ENCODE measurements at regions not wholly inside any gene's neighbourhood (a gene's known extent, or its start where the extent isn't known, plus 50 kb on each side); places are given as distances from the start of the nearest gene placed in this dataset.

DNA sequence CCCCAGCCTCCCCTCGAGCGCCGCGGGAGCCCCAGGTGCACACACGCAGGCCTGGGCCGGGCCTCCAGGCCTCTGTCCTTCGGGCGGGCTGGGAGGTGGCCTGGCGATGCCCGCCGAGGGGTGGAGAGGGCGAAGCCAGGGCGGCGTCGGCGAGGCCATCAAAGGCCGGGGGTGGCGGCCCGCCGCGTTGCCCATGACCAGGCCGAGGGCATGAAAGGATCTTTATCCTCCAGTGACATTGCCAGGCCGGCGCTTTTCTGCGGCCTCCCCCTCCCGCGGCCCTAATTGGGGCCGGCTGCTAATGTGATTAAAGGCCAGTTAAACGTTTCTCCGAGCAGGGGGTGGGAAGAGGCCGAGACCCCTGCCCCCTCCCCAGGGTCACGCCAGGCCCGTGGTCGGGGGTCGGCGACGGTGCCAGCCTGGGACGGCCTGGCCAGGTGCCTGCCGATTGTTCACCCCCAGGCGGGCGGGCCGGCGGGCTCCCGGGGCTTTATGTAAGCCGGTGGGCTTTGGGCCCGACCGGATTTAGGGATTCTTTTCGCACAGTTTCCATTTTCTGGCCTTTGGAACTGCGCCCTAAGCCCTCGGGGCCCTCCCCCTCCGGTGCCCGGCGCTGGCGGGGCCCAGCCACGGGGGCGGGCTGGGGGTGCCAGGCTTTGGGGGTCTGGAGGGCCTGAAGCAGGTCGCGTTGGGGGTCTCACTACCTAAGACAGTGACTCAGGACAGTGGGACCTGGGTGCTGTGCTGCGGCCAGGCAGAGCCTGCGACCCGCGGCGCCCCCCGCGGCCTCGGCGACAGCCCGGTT lies 103.2 kb upstream of the DIO3 start:
- Histone ChIP-seq H3K27ac (no peak overlapping the region), H3K27me3 (replicated peaks) (peaks cover 45% of the 10 kb centered on the region), H3K4me3 (ENCODE audit: low read depth, low read length) (no peak overlapping the region), H3K36me3 (replicated peaks) (no peaks in the 10 kb centered on the region)
- in situ Hi-C loops (cut with HindIII; ENCODE audit: low pct_ligation_motif_present, low sequenced_read_pairs) = no loop called here
- TF ChIP-seq, protein P1, sequence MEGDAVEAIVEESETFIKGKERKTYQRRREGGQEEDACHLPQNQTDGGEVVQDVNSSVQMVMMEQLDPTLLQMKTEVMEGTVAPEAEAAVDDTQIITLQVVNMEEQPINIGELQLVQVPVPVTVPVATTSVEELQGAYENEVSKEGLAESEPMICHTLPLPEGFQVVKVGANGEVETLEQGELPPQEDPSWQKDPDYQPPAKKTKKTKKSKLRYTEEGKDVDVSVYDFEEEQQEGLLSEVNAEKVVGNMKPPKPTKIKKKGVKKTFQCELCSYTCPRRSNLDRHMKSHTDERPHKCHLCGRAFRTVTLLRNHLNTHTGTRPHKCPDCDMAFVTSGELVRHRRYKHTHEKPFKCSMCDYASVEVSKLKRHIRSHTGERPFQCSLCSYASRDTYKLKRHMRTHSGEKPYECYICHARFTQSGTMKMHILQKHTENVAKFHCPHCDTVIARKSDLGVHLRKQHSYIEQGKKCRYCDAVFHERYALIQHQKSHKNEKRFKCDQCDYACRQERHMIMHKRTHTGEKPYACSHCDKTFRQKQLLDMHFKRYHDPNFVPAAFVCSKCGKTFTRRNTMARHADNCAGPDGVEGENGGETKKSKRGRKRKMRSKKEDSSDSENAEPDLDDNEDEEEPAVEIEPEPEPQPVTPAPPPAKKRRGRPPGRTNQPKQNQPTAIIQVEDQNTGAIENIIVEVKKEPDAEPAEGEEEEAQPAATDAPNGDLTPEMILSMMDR (IDR thresholded peaks at IDR 0.05; ENCODE audit: low read depth, low read length, missing control alignments) = no peak
- no peak for DNase-seq

DNA sequence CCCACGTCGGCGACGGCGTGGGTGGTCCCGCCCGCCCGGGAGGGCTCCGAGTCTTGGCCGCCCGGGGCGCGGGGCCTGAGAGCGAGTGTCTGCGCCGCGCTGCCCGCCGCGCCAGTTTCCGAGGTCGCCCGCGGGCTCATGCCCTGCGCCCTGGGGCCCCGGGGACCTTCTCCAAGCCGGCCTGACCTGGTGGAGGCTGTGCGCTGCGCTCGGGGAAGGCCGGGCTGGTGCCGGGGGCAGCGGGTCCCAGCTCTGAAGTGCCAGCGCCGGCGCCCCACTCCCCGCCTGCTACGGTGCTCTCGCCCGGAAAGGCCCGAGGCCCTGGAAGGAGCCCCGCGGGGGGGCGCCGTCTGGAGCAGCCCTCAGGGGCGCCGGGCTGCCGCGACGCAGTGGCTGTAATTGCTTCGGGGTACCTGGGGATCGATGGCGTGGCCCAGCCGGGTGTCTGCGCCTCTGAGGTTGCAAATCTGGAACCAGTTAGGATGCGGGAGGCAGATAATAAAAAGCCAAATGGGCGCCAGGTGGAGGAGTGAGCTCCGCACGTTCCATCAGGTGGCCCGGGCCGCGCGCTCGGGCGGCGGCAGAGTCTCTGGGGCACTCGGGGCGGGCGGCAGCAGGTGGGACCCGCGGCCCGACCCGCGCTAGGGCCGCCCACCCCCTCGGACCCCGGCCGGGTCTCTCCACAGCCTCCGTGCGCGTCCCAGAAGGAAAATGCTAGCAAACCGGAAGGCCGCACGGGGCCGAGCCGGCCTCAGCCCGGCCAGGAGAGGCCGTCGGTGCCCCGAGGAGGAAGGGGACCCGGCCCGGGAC lies 102.3 kb upstream of the DIO3 start:
- peaks cover 45% of the 10 kb centered on the region for H3K27me3 ChIP-seq (replicated peaks)
- in situ Hi-C loops (cut with HindIII; ENCODE audit: low pct_ligation_motif_present, low sequenced_read_pairs) = no loop called here
- no peak overlapping the region for H3K27ac ChIP-seq
- H3K36me3 ChIP-seq (replicated peaks) = no peaks in the 10 kb centered on the region
- no peak for DNase-seq
- TF ChIP-seq, protein P1 (IDR thresholded peaks at IDR 0.05; ENCODE audit: low read depth, low read length, missing control alignments) = no peak
- no peak overlapping the region for H3K4me3 ChIP-seq (ENCODE audit: low read depth, low read length)

DNA sequence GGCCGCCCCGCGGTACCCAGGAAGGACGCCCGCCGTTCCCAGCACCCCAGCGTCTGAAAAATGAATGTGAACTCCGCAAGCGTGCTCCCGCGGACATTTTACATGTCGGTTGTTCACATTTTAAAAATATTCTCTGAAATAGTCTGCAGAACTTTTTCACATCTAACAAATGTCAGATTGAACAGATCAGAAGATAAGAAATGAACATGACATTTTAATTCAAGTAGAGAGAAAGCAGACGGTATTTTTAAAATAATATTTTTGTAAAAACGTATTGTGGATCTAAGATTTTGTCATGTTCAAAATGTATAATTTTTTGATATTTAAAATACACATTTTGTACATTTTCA lies 101.8 kb upstream of the DIO3 start:
- TF ChIP-seq, protein P1 (IDR thresholded peaks at IDR 0.05; ENCODE audit: low read depth, low read length, missing control alignments) = no peak
- in situ Hi-C loops (cut with HindIII; ENCODE audit: low pct_ligation_motif_present, low sequenced_read_pairs) = no loop called here
- no peak for DNase-seq
- peaks cover 45% of the 10 kb centered on the region for H3K27me3 ChIP-seq (replicated peaks)
- no peak overlapping the region for H3K4me3 ChIP-seq (ENCODE audit: low read depth, low read length)
- H3K27ac ChIP-seq = no peak overlapping the region
- H3K36me3 ChIP-seq (replicated peaks) = no peaks in the 10 kb centered on the region

DNA sequence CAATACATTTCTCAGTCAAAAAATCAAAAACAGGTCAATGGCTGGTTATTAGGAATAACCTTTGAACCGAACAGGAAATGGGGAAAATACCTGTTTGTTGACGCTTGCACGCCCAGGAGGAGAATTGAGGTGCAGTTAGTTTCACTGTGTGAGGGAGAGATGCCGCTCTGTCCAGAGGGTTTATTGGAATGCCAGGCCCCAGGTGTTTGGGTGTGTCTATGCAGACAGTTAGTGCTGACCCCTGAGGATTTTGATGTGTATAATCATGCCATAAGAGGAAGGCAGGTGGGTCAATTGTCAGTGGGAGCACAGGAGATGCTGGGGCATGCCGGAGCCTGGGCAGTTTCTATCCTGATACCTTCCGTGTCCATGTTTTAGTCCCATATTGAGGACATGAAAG lies 100.8 kb upstream of the DIO3 start:
- Histone ChIP-seq H3K27ac (no peak overlapping the region), H3K36me3 (replicated peaks) (no peaks in the 10 kb centered on the region), H3K27me3 (replicated peaks) (peaks cover 39% of the 10 kb centered on the region), H3K4me3 (ENCODE audit: low read depth, low read length) (no peak overlapping the region)
- in situ Hi-C loops (cut with HindIII; ENCODE audit: low pct_ligation_motif_present, low sequenced_read_pairs) = no loop called here
- TF ChIP-seq, protein P1 (IDR thresholded peaks at IDR 0.05; ENCODE audit: low read depth, low read length, missing control alignments) = no peak
- DNase-seq = no peak

DNA sequence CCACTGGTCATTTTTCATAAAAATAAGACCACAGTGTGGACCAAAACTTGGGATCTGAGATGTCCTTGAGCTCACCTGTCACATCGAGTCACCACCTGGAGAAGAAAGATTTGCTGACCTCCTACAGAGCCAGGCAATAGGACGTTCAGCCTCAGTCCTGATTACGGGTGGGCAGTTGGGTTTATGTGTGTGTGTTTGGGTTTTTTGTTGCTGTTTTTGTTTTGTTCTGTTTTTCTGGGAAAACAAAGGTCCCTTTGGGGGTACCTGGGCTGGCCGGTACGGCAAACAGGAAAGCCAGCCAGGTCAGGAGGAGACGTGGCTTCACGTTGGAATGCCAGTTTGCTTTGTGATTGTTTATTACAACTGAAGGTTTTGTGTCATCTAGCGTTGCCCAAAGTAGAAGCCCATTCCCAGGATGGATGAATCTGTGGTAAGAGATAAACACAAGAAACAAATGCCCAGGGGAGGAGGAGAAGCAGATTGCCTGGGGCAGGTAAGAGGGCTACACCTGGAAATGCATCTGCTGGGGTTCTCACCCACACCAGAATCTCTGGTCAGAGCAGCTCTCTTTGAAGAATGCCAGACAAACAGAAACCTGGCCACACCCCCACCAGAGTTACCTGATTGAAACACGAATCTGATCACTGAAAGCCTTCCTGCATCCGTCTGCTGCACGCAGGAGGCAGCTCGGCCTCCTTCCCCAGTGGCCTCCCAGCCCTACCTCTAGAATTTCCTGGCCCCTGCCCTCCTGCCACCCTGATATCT lies 100.1 kb upstream of the DIO3 start:
- no peak for DNase-seq
- Histone ChIP-seq H3K36me3 (replicated peaks) (no peaks in the 10 kb centered on the region), H3K27ac (no peak overlapping the region), H3K4me3 (ENCODE audit: low read depth, low read length) (no peak overlapping the region), H3K27me3 (replicated peaks) (peaks cover 32% of the 10 kb centered on the region)
- TF ChIP-seq, protein P1 (IDR thresholded peaks at IDR 0.05; ENCODE audit: low read depth, low read length, missing control alignments) = no peak
- in situ Hi-C loops (cut with HindIII; ENCODE audit: low pct_ligation_motif_present, low sequenced_read_pairs) = no loop called here

Measured in brain microvascular endothelial cell (primary cell).